GM12892 (cell line): ENCODE measurements at regions not wholly inside any gene's neighbourhood (a gene's known extent, or its start where the extent isn't known, plus 50 kb on each side); places are given as distances from the start of the nearest gene placed in this dataset.

Experiments used
- POLR2A ChIP-seq: IDR thresholded peaks from 2 replicates; pipeline ENCODE4 v1.6.1; 2011; ENCODE audit warnings: low read depth, low read length, control low read depth
- POLR2AphosphoS5 ChIP-seq: IDR thresholded peaks from 2 replicates; pipeline ENCODE4 v1.6.1; 2011; ENCODE audit warnings: low read depth, low read length, control low read depth
- TAF1 ChIP-seq: IDR thresholded peaks from 2 replicates; pipeline ENCODE4 v1.6.1; 2011; ENCODE audit warnings: low read depth, mild to moderate bottlenecking, control low read depth, low read length, borderline replicate concordance

- TF ChIP-seq TAF1 (no peak), POLR2A (no peak), POLR2AphosphoS5 (no peak)
Measured at GRCh38 chr6:112485120-112485826, 138.1 kb downstream of the RFPL4B start.
